ENCODE measurements at regions not wholly inside any gene's neighbourhood (a gene's known extent, or its start where the extent isn't known, plus 50 kb on each side); places are given as distances from the start of the nearest gene placed in this dataset.

DNA sequence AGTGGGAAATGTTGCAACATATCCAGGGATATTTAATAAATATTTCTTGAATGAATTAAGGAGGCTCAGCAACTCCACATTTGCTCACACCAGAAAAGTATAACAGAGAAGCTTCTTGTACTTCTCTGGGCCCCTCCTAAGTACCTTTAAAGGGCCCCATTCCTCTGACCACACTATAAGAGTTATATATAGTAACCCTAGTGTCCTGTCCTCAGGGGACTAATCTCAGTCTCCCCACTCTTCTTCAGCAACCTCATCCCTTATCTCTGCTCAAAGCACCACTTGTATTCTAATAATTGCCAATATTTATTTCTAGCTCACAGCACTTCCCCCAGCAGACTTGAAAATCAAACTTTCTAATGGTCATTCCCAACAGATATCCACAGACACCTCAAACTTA, 237.1 kb downstream of the GXYLT1 start:
- Histone ChIP-seq H3K9ac (ENCODE audit: low read length) (no peak overlapping the region), H3K36me3 (ENCODE audit: control insufficient read depth, low read depth, low read length) (no peaks in the 10 kb centered on the region)

GRCh38 chr12:41907021-41907420, 237.7 kb downstream of the GXYLT1 start:
- Histone ChIP-seq H3K27ac (ENCODE audit: low read length) (no peak overlapping the region), H3K9me3 (ENCODE audit: control insufficient read depth, low read depth, low read length) (no peaks in the 10 kb centered on the region), H3K27me3 (ENCODE audit: control insufficient read depth, insufficient read depth, low read length) (no peaks in the 10 kb centered on the region), H3K9ac (ENCODE audit: low read length) (no peak overlapping the region), H3K4me3 (ENCODE audit: low read length) (no peak overlapping the region), H3K36me3 (ENCODE audit: control insufficient read depth, low read depth, low read length) (no peaks in the 10 kb centered on the region), H3K4me1 (ENCODE audit: control insufficient read depth, low read depth, low read length) (peaks cover 17% of the 10 kb centered on the region)

More for the DNA sequence above, 237.1 kb downstream of the GXYLT1 start:
- Histone ChIP-seq H3K27me3 (ENCODE audit: control insufficient read depth, insufficient read depth, low read length) (no peaks in the 10 kb centered on the region), H3K9me3 (ENCODE audit: control insufficient read depth, low read depth, low read length) (no peaks in the 10 kb centered on the region), H3K27ac (ENCODE audit: low read length) (no peak overlapping the region), H3K4me1 (ENCODE audit: control insufficient read depth, low read depth, low read length) (peaks cover 17% of the 10 kb centered on the region), H3K4me3 (ENCODE audit: low read length) (no peak overlapping the region)

DNA sequence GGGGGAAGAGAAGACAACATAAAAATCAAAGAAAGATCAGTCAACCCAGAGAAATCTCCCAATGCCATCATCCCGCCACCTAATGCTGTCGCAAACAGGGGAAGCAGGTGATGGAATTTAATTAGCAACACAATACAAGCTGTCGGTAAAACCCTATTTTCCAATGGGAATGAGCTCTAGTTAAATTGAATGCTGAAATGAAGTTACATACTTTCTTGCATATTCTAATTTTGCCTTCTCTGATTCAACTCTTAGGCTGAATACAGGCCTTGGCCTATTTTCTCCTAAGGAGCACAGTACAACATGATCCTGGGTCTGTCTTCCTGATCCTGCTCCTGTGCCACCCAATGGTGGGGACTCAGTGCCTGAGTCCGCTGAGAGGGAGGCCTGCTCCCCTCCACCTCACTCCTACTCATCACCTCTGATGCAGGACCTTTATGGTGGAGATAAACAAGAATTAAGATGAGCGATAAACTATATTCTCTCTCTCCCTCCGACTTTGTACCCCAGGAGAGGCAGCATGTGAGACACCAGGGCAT, 238.8 kb downstream of the GXYLT1 start:
- no peaks in the 10 kb centered on the region for H3K9me3 ChIP-seq (ENCODE audit: control insufficient read depth, low read depth, low read length)
- H3K27ac ChIP-seq (ENCODE audit: low read length), result no peak overlapping the region
- H3K27me3 ChIP-seq (ENCODE audit: control insufficient read depth, insufficient read depth, low read length), result no peaks in the 10 kb centered on the region
- H3K36me3 ChIP-seq (ENCODE audit: control insufficient read depth, low read depth, low read length), result no peaks in the 10 kb centered on the region
- H3K4me1 ChIP-seq (ENCODE audit: control insufficient read depth, low read depth, low read length), result peaks cover 17% of the 10 kb centered on the region
- no peak overlapping the region for H3K4me3 ChIP-seq (ENCODE audit: low read length)
- H3K9ac ChIP-seq (ENCODE audit: low read length), result no peak overlapping the region

- Histone ChIP-seq H3K36me3 (ENCODE audit: control insufficient read depth, low read depth, low read length) (no peaks in the 10 kb centered on the region), H3K27me3 (ENCODE audit: control insufficient read depth, insufficient read depth, low read length) (no peaks in the 10 kb centered on the region), H3K9ac (ENCODE audit: low read length) (no peak overlapping the region), H3K4me3 (ENCODE audit: low read length) (no peak overlapping the region), H3K4me1 (ENCODE audit: control insufficient read depth, low read depth, low read length) (peaks cover 17% of the 10 kb centered on the region), H3K27ac (ENCODE audit: low read length) (no peak overlapping the region), H3K9me3 (ENCODE audit: control insufficient read depth, low read depth, low read length) (no peaks in the 10 kb centered on the region)
Measured at GRCh38 chr12:41905073-41905758, 239.5 kb downstream of the GXYLT1 start.

- Histone ChIP-seq H3K4me3 (ENCODE audit: low read length) (no peak overlapping the region), H3K36me3 (ENCODE audit: control insufficient read depth, low read depth, low read length) (no peaks in the 10 kb centered on the region), H3K9ac (ENCODE audit: low read length) (no peak overlapping the region), H3K9me3 (ENCODE audit: control insufficient read depth, low read depth, low read length) (no peaks in the 10 kb centered on the region), H3K27ac (ENCODE audit: low read length) (no peak overlapping the region), H3K4me1 (ENCODE audit: control insufficient read depth, low read depth, low read length) (peaks cover 17% of the 10 kb centered on the region), H3K27me3 (ENCODE audit: control insufficient read depth, insufficient read depth, low read length) (no peaks in the 10 kb centered on the region)
Measured at GRCh38 chr12:41904041-41904440, 240.6 kb downstream of the GXYLT1 start.

- Histone ChIP-seq H3K9ac (ENCODE audit: low read length) (no peak overlapping the region), H3K4me1 (ENCODE audit: control insufficient read depth, low read depth, low read length) (peaks cover 17% of the 10 kb centered on the region), H3K36me3 (ENCODE audit: control insufficient read depth, low read depth, low read length) (no peaks in the 10 kb centered on the region)
Measured at GRCh38 chr12:41903014-41903708, 241.5 kb downstream of the GXYLT1 start.

GRCh38 chr12:41899577-41899976, 245.1 kb downstream of the GXYLT1 start:
- no peak overlapping the region for H3K4me3 ChIP-seq (ENCODE audit: low read length)
- peaks cover 3% of the 10 kb centered on the region for H3K36me3 ChIP-seq (ENCODE audit: control insufficient read depth, low read depth, low read length)
- no peak overlapping the region for H3K9ac ChIP-seq (ENCODE audit: low read length)
- H3K9me3 ChIP-seq (ENCODE audit: control insufficient read depth, low read depth, low read length), result peaks cover 3% of the 10 kb centered on the region
- H3K27ac ChIP-seq (ENCODE audit: low read length), result no peak overlapping the region
- no peaks in the 10 kb centered on the region for H3K27me3 ChIP-seq (ENCODE audit: control insufficient read depth, insufficient read depth, low read length)
- no peaks in the 10 kb centered on the region for H3K4me1 ChIP-seq (ENCODE audit: control insufficient read depth, low read depth, low read length)

More at GRCh38 chr12:41903014-41903708, 241.5 kb downstream of the GXYLT1 start:
- no peaks in the 10 kb centered on the region for H3K9me3 ChIP-seq (ENCODE audit: control insufficient read depth, low read depth, low read length)
- H3K4me3 ChIP-seq (ENCODE audit: low read length), result no peak overlapping the region
- H3K27me3 ChIP-seq (ENCODE audit: control insufficient read depth, insufficient read depth, low read length), result no peaks in the 10 kb centered on the region
- H3K27ac ChIP-seq (ENCODE audit: low read length), result no peak overlapping the region

GRCh38 chr12:41897593-41897992, 247.1 kb downstream of the GXYLT1 start:
- H3K27me3 ChIP-seq (ENCODE audit: control insufficient read depth, insufficient read depth, low read length), result no peaks in the 10 kb centered on the region
- H3K9me3 ChIP-seq (ENCODE audit: control insufficient read depth, low read depth, low read length), result peaks cover 3% of the 10 kb centered on the region
- H3K36me3 ChIP-seq (ENCODE audit: control insufficient read depth, low read depth, low read length), result peaks cover 3% of the 10 kb centered on the region
- no peak overlapping the region for H3K9ac ChIP-seq (ENCODE audit: low read length)
- no peak overlapping the region for H3K27ac ChIP-seq (ENCODE audit: low read length)
- H3K4me3 ChIP-seq (ENCODE audit: low read length), result no peak overlapping the region
- no peaks in the 10 kb centered on the region for H3K4me1 ChIP-seq (ENCODE audit: control insufficient read depth, low read depth, low read length)

DNA sequence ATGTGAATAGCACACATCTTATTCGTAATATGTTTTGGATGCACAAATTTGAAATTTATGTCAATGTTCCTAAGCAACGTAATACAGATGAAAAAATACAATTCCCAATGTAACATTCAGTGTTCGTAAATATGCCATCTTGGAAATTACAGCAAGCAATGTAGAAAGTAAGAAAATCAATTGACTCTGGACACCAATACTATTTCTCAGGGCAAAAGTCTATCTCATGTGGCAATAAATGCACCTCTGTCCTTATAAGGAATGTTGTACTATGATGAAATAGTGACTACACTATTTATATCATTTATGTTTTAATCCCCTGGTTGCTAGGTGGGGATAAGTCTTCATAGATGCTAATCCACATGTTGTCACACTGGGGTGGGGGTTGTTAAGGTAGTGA, 251.2 kb downstream of the GXYLT1 start:
- Histone ChIP-seq H3K4me1 (ENCODE audit: control insufficient read depth, low read depth, low read length) (no peaks in the 10 kb centered on the region), H3K27me3 (ENCODE audit: control insufficient read depth, insufficient read depth, low read length) (no peaks in the 10 kb centered on the region)

GRCh38 chr12:41892302-41892701, 252.4 kb downstream of the GXYLT1 start:
- Histone ChIP-seq H3K9ac (ENCODE audit: low read length) (no peak overlapping the region), H3K4me1 (ENCODE audit: control insufficient read depth, low read depth, low read length) (no peaks in the 10 kb centered on the region), H3K4me3 (ENCODE audit: low read length) (no peak overlapping the region), H3K27me3 (ENCODE audit: control insufficient read depth, insufficient read depth, low read length) (no peaks in the 10 kb centered on the region), H3K36me3 (ENCODE audit: control insufficient read depth, low read depth, low read length) (no peaks in the 10 kb centered on the region), H3K27ac (ENCODE audit: low read length) (no peak overlapping the region), H3K9me3 (ENCODE audit: control insufficient read depth, low read depth, low read length) (no peaks in the 10 kb centered on the region)

More for the DNA sequence above, 251.2 kb downstream of the GXYLT1 start:
- H3K9me3 ChIP-seq (ENCODE audit: control insufficient read depth, low read depth, low read length), result peaks cover 3% of the 10 kb centered on the region
- H3K9ac ChIP-seq (ENCODE audit: low read length), result no peak overlapping the region
- peaks cover 3% of the 10 kb centered on the region for H3K36me3 ChIP-seq (ENCODE audit: control insufficient read depth, low read depth, low read length)
- H3K4me3 ChIP-seq (ENCODE audit: low read length), result no peak overlapping the region
- no peak overlapping the region for H3K27ac ChIP-seq (ENCODE audit: low read length)

DNA sequence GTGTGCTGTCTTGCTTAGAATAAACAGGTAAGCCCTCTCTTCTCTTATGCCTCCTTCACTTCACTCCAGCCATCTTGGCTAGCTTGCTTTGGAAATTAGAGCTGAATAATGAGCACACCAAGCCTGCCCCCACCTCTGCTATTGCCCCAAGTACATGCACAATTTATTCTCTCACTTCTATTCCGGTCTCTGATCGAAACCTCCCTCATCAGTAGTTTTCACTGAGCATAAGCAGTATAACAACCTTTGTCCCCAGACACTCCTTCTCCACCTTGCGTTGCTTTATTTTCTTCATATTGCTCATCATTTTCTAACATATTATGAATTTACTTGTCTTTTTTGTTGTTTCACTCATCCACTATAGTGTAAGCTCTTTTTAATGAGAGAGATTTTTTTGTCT, 253.4 kb downstream of the GXYLT1 start:
- Histone ChIP-seq H3K9me3 (ENCODE audit: control insufficient read depth, low read depth, low read length) (no peaks in the 10 kb centered on the region), H3K9ac (ENCODE audit: low read length) (no peak overlapping the region), H3K4me1 (ENCODE audit: control insufficient read depth, low read depth, low read length) (no peaks in the 10 kb centered on the region), H3K27me3 (ENCODE audit: control insufficient read depth, insufficient read depth, low read length) (no peaks in the 10 kb centered on the region), H3K36me3 (ENCODE audit: control insufficient read depth, low read depth, low read length) (no peaks in the 10 kb centered on the region), H3K4me3 (ENCODE audit: low read length) (no peak overlapping the region), H3K27ac (ENCODE audit: low read length) (no peak overlapping the region)
